ENCODE measurements at regions not wholly inside any gene's neighbourhood (a gene's known extent, or its start where the extent isn't known, plus 50 kb on each side); places are given as distances from the start of the nearest gene placed in this dataset.
"Not testable (repeated sequence)": the region's sequence is repeated elsewhere in the genome, so short reads cannot be mapped to it uniquely, and the experiment has no call there.

DNA sequence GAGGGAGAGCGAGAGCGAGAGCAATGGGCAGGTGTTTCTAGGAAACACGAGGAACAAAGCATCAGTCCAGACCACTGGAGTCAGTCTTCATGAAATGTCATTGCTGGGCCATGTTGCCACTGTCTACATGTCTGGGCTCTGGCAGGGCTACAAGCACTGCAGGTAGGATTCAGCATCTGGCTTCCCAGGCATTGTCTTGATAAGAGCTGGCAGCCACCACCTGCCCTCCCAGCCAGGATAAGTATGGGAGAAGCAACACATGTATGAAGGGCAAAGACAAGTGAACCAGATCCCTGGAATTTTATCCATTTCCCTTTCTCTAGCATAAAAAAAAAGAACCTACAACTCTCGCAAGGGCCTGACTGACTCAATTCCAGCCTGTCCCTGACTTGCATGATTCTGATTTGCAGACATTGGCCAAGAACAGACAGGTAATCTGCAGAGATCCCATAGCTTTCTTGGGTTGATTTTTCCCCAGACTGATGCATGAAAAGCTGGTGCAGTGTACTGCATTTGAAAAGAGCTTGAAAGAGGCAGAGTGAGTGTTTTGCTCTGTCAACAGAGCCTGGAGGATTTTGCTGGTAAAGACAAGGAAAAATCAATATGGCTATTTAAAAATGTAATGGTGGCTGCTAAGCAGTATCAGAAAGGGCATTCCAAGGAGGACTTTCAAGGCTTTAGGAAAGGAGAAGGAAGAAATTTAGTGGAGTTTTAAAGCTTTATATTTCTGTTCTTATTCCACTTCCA, 157.2 kb upstream of the MYRIP start:
- H3K9me3 ChIP-seq, result peaks cover 0 to 6% (median 0%) of the 10 kb centered on the region in 3 donors
- TF ChIP-seq POLR2AphosphoS5 (IDR thresholded peaks at IDR 0.05) (no peak), POLR2A (IDR thresholded peaks at IDR 0.05) (no peak), EP300 (IDR thresholded peaks at IDR 0.05) (no peak)
- TF ChIP-seq, protein P1, sequence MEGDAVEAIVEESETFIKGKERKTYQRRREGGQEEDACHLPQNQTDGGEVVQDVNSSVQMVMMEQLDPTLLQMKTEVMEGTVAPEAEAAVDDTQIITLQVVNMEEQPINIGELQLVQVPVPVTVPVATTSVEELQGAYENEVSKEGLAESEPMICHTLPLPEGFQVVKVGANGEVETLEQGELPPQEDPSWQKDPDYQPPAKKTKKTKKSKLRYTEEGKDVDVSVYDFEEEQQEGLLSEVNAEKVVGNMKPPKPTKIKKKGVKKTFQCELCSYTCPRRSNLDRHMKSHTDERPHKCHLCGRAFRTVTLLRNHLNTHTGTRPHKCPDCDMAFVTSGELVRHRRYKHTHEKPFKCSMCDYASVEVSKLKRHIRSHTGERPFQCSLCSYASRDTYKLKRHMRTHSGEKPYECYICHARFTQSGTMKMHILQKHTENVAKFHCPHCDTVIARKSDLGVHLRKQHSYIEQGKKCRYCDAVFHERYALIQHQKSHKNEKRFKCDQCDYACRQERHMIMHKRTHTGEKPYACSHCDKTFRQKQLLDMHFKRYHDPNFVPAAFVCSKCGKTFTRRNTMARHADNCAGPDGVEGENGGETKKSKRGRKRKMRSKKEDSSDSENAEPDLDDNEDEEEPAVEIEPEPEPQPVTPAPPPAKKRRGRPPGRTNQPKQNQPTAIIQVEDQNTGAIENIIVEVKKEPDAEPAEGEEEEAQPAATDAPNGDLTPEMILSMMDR (IDR thresholded peaks at IDR 0.05), result no peak
- no peak overlapping the region for H3K27ac ChIP-seq
- no peak overlapping the region for H3K4me3 ChIP-seq
- H3K27me3 ChIP-seq, result no peaks in the 10 kb centered on the region
- no peaks in the 10 kb centered on the region for H3K36me3 ChIP-seq
- H3K4me1 ChIP-seq, result no peaks in the 10 kb centered on the region
- 97 to 100% methylated on average over 1 to 4 of the region's 4 CpGs for WGBS, 2 donors (ENCODE audit: low coverage in 1 of 2)
- ATAC-seq, result no peak

DNA sequence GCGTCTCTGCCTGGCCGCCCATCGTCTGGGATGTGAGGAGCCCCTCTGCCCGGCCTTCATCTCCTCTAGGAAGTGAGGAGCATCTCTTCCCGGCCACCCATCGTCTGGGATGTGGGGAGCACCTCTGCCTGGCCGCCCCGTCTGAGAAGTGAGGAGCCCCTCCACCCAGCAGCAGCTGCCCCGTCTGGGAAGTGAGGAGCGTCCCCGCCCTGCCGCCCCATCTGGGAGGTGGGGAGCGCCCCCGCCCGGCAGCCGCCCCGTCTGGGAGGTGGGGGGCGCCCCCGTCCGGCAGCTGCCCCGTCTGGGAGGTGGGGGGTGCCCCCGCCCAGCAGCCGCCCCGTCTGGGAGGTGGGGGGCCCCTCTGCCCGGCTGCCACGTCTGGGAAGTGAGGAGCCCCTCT, 153.7 kb upstream of the MYRIP start:
- no CpG with 5 or more reads among the region's 26 CpGs for WGBS, 2 donors (ENCODE audit: low coverage in 1 of 2)
- not testable (repeated sequence) for ATAC-seq, H3K4me1 ChIP-seq

DNA sequence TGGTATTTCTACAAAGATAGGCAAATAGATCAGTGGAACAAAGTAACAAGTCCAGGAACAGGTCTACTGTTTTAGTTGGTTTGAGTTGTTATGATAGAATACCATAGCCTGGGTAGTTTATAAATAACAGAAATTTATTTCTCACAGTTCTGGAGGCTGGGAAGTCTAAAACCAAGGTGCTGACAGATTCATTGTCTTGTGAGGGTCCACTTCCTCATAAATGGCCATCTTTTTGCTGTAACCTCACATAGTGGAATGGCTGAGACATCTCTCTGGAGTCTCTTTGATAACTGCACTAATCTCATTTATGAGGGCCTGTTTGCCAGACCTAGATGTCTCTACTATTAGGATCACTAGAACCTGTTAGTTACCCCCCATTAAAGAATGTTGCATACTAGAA, 152.3 kb upstream of the MYRIP start:
- no peaks in the 10 kb centered on the region for H3K36me3 ChIP-seq
- ATAC-seq, result no peak
- no peak overlapping the region for H3K27ac ChIP-seq
- no peaks in the 10 kb centered on the region for H3K4me1 ChIP-seq
- no peak for TF ChIP-seq POLR2A (IDR thresholded peaks at IDR 0.05)
- TF ChIP-seq EP300 (IDR thresholded peaks at IDR 0.05), result no peak
- TF ChIP-seq POLR2AphosphoS5 (IDR thresholded peaks at IDR 0.05), result no peak
- TF ChIP-seq, protein P1 (IDR thresholded peaks at IDR 0.05), result no peak
- no peaks in the 10 kb centered on the region for H3K9me3 ChIP-seq
- H3K4me3 ChIP-seq, result no peak overlapping the region
- H3K27me3 ChIP-seq, result no peaks in the 10 kb centered on the region

More for the DNA sequence above, 153.7 kb upstream of the MYRIP start:
- H3K9me3 ChIP-seq, H3K36me3 ChIP-seq, H3K27me3 ChIP-seq, H3K27ac ChIP-seq, H3K4me3 ChIP-seq: not testable (repeated sequence)

DNA sequence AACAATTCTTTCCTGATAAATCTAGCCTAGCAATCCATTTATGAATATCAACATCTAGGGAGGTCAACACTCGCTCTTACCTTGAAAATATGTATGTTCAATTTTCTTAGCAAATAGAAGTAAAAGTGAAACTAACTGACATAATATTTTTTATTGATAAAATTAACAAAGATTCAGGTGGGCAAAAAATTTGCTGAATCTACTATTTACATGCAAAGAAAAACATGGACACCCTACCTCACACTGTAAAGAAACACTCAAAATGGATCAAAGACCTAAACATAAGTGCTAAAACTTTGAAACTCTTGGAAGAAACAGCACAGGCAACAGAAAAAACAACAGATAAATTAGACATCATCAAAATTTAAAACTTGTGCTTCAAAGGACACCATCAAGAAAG, 151.6 kb upstream of the MYRIP start:
- ATAC-seq, result no peak
- Histone ChIP-seq H3K27ac (no peak overlapping the region), H3K9me3 (no peaks in the 10 kb centered on the region), H3K4me1 (no peaks in the 10 kb centered on the region), H3K4me3 (no peak overlapping the region), H3K27me3 (no peaks in the 10 kb centered on the region), H3K36me3 (no peaks in the 10 kb centered on the region)
- 88 to 100% methylated on average over 1 of the region's 1 CpG for WGBS, 2 donors (ENCODE audit: low coverage in 1 of 2)
- TF ChIP-seq EP300 (IDR thresholded peaks at IDR 0.05) (no peak), POLR2A (IDR thresholded peaks at IDR 0.05) (no peak), POLR2AphosphoS5 (IDR thresholded peaks at IDR 0.05) (no peak)
- TF ChIP-seq, protein P1 (IDR thresholded peaks at IDR 0.05), result no peak

DNA sequence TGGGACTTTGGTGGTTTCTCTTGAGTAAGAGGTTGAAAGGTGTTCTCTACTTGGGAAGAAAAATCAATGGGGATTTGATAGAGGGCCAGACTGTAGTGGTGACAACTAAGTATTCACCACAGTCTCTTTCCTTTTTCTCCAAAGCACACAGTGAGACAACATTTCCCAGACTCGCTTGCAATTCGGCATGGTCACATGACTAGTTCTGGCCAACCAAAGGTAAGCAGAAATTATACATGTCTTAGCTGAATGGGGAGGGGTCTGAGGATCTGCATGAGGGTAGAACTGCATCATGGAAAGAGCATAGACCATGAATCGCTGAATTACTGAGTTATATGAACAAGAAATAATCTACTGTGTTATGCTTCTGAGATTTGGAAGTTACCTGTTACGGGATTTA, 144.5 kb upstream of the MYRIP start:
- 88 to 94% methylated on average over 4 of the region's 4 CpGs for WGBS, 2 donors (ENCODE audit: low coverage in 1 of 2)
- Histone ChIP-seq H3K9me3 (no peaks in the 10 kb centered on the region), H3K4me1 (no peaks in the 10 kb centered on the region), H3K27me3 (no peaks in the 10 kb centered on the region), H3K4me3 (no peak overlapping the region), H3K27ac (no peak overlapping the region), H3K36me3 (no peaks in the 10 kb centered on the region)
- no peak for ATAC-seq
- no peak for TF ChIP-seq POLR2A (IDR thresholded peaks at IDR 0.05)
- TF ChIP-seq, protein P1 (IDR thresholded peaks at IDR 0.05), result no peak
- no peak for TF ChIP-seq EP300 (IDR thresholded peaks at IDR 0.05)
- no peak for TF ChIP-seq POLR2AphosphoS5 (IDR thresholded peaks at IDR 0.05)

Measured in gastroesophageal sphincter (tissue), 4 donors.